Activated T-cell treated with anti-CD3 and anti-CD28 coated beads for 24 hours (primary cell): ENCODE measurements at regions not wholly inside any gene's neighbourhood (a gene's known extent, or its start where the extent isn't known, plus 50 kb on each side); places are given as distances from the start of the nearest gene placed in this dataset.

Experiments
- DNase-seq: peaks from one replicate; pipeline ENCODE4 v3.0.0-alpha.2; 2020; ENCODE audit warnings: low read depth

DNA sequence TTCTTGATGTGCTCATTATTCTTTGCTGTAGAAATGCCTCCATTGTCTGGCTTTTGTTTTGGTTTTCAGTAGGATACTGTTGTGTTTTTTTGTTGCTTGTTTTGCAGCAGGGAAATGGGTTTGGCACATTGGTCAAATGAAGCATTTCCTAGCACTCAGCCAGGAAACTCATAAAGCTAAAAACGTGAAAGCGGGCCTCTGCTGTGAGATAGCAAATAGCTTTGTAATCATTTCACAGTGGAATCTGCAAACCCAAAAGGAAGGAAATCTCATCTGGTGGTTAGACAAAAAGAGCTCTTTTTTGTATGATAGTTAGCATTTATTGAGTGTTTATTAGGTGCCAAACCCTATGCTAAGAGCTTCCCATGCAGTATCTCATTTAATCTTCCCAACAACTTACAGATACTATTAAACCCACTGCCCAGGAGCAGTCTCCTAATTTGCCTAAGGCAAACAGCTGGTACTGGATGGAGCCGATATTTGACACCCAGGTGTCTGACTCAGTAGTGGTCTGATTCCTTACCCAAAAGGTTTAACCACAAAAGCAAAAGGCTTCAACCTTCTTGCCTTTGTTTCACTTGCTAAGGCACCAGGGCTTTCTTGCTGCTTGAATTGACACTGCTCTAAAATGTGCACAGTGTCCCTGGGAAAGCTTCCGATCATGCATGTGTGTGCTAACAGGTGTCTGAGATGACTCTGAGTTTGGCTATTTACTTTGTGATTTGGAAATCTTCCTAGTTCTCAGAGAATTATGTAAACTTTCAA lies 527.9 kb upstream of the MDFIC2 start:
- DNase-seq, result no peak

GRCh38 chr3:70833239-70833960 lies 521.0 kb upstream of the MDFIC2 start:
- no peak for DNase-seq

DNA sequence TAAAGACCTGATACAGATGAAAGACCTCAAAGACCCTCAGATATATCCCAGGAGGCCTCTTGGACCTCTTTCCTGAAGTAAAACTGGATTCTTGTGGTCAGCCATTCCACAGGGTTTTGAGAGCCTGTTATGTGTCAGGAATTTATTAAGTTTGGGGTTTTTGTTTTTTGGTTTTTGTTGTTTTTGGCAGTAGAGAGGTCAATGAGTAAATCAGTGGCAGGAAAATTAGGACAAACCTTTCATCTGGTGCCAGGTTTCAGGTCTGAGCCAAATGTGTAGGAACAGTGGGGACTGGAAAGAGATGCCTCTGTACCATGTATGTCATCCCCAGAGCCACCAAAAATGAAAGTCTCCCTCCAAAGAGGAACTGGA lies 520.4 kb upstream of the MDFIC2 start:
- no peak for DNase-seq

DNA sequence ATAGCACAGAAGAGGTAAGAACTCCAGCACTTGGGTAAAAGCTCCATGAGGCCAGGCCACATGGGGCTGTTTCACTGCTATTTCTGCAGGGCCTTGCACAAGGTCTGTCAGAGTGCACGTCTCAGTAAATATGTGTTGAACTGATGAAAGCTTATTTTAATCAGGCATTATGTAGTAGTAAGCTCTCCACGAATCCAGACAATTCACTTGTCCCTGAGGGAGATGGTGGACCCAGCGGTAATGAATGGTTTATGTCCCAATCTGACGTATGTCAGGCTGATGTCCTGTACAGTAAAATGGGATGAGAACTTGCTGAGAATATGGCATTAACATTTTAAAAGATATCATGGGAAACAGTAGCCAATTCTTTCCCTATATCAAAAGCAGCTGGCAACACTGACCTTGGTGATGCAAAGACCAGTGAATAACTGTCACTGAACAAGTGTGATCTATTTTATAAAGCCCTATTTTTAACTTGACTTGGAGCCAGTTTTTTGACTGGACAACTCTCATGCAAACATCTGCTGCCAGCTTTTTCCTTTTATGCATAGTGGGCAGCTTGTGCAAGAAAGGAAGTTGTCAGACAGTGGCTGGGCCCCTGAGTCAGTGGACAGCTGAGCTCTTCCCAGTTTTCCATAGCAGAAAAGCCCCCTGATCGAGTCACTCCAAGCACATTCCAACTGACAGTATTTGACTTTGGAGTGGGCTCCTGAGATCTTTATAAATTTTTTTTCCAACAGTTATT lies 519.8 kb upstream of the MDFIC2 start:
- no peak for DNase-seq

DNA sequence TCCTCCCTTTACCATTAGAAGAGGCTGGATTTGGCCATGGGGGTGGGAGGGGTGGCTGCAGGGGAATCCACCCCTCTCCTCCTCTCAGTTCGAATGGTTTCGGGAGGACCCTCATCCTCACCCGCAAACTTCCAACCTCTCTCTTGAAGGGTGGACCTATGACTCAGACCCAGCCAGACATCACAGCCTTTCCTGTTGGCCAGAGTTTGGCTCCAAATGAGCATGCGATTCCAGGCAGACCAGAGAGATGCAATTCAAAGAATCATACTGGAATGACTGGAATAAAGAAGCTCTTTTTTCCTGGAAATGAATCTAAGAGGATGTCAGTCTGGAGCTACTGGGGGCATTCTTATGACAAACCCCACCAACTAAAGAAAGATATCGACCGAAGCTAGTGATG lies 516.7 kb upstream of the MDFIC2 start:
- DNase-seq, result no peak

DNA sequence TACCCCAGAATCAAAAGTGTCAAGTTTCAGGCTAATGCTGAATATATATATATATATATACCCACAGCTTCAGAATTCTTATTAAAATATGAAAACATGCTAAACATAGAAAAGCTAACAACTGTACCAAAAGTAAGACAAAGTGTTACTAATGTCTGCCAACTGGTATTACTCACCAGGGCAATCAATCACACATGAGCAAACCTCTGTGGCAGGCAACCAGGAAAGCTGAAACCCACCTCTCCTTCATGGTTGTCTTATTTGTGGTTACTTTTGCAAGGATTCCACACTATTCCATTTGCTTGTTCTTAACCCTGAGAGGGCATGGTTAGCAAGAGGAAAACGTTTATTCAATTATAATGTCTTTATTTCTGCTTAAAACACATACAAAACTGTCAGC lies 512.3 kb upstream of the MDFIC2 start:
- DNase-seq, result no peak

GRCh38 chr3:70824078-70824477 lies 511.6 kb upstream of the MDFIC2 start:
- DNase-seq, result no peak

- DNase-seq, result no peak
Observed at GRCh38 chr3:70823622-70824021, 511.2 kb upstream of the MDFIC2 start.

GRCh38 chr3:70822669-70823068 lies 510.2 kb upstream of the MDFIC2 start:
- DNase-seq, result no peak

- no peak for DNase-seq
Observed at GRCh38 chr3:70821602-70822001, 509.2 kb upstream of the MDFIC2 start.

DNA sequence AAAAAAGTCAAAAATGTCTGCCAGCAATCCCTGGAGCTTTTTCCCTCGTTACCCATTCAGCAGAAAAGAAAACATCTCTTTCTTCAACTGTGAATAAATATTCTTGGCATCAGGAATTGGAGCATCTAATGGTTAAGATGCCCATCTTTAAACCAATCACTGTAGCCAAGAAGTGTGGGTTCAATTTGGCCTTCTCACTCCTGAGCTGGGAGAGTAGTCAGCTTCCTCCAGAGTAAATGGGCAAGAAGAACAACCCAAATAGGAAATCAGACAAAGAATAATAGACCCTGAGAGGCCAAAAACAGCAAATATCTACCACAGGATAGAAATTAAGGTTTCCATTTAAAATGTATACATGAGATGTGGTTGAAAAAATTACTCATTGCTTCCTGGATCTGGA lies 508.0 kb upstream of the MDFIC2 start:
- no peak for DNase-seq

GRCh38 chr3:70818145-70818544 lies 505.7 kb upstream of the MDFIC2 start:
- no peak for DNase-seq

GRCh38 chr3:70816346-70816745 lies 503.9 kb upstream of the MDFIC2 start:
- DNase-seq, result no peak

DNA sequence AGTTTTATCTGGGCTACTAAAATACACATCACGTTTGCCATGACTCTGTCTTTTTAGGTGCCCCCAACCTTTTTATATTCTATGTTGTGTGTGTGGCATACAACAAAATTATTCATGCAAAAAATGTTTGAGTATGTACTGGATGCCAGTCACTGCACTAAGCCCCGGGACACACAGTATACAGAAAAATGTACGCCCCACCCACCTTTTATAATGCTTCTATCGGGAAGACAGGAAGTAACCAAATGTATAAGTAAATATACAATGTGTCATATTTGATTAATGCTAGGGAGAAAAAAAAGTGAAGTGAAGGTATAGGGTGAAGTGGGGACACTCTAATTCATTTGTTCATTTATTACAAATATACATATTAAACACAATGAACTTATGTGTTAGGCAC lies 503.4 kb upstream of the MDFIC2 start:
- DNase-seq, result no peak

- no peak for DNase-seq
Observed at GRCh38 chr3:70813311-70813710, 500.9 kb upstream of the MDFIC2 start.

GRCh38 chr3:70811880-70812279 lies 499.4 kb upstream of the MDFIC2 start:
- no peak for DNase-seq

DNA sequence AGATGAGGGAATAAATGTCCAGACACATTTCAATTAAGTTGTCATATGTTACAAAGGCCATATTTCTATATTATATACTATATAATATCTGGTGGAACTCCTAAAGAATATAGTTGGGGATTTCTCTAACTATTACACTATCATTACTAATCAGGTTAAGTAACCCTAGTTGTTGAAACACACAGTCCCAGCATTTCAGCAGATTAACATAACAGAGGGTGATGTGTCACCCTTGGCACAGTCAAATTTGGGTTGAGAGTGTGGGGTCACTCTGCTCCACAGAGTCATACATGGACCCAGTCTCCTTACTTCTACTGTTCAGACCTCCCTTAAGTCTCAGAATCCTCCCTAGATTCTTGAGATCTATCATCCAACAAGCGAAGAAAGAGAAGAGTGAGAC lies 496.4 kb upstream of the MDFIC2 start:
- no peak for DNase-seq

DNA sequence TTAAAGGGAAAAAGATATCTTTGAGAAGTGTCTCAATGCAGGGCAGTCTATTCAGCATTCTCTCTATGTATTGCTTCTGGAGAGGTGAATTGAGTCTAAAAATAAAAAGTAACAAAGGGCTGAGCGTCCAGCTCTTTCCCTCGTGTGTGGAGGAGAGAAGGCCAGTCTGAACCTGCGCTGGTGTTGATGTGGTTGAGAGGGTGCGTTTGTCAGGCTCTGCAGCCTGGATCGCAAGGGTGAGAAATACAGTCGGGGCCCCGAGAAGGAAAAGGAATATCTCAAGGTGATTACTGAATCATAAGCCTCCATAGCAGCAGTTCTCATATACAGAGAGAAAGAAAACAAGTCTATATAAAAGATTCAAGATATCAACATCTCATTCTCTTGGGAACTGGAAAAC lies 494.1 kb upstream of the MDFIC2 start:
- no peak for DNase-seq

GRCh38 chr3:70806021-70806420 lies 493.6 kb upstream of the MDFIC2 start:
- DNase-seq, result no peak

- DNase-seq, result no peak
Observed at GRCh38 chr3:70805061-70805889, 492.8 kb upstream of the MDFIC2 start.

- no peak for DNase-seq
Observed at GRCh38 chr3:70803891-70804290, 491.5 kb upstream of the MDFIC2 start.

- no peak for DNase-seq
Observed at GRCh38 chr3:70803319-70803718, 490.9 kb upstream of the MDFIC2 start.
